Stimulated activated CD4-positive, alpha-beta T cell treated with anti-CD3 and anti-CD28 coated beads, Interleukin-1b, Interleukin-23, amount 100 ng/mL, for 48 hours (primary cell): ENCODE measurements at regions not wholly inside any gene's neighbourhood (a gene's known extent, or its start where the extent isn't known, plus 50 kb on each side); places are given as distances from the start of the nearest gene placed in this dataset.
"Not testable (repeated sequence)": the region's sequence is repeated elsewhere in the genome, so short reads cannot be mapped to it uniquely, and the experiment has no call there.

Experiments
- DNase-seq: peaks from one replicate; pipeline ENCODE4 v3.0.0-alpha.2; 2020

DNA sequence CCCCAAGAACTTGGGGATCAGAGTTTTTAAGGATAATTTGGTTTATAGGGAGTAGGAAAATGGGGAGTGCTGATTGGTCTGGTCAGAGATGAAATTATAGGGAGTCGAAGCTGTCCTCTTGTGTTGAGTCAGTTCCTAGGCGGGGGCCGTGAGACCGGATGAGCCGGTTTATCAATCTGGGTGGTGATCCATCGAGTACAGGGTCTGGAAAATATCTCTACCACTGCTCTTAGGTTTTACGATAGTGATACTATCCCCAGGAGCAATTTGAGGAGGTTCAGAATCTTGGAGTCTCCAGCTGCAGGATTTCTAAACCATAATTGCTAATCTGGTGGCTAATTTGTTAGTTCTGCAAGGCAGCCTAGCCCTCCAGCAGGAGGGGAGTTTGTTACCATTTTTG lies 403.4 kb downstream of the CDH11 start:
- DNase-seq = no peak

DNA sequence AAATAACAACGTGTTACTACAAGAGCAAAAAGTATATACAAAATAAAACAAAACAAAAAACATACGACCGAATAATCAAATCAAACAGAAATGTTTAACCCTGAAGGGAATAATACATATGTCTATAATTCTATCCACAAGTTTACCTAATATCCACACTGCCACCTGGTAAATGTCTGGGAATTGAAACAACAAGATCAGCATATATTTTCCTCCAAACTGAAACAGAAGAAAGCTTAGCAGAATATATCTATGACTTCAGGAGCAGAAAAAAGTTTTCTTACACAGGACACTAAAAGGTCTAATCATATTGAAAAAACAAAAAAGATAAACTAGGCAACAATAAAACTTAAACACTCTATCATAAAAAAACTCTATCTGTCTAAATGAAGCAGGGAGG lies 404.0 kb downstream of the CDH11 start:
- no peak for DNase-seq

DNA sequence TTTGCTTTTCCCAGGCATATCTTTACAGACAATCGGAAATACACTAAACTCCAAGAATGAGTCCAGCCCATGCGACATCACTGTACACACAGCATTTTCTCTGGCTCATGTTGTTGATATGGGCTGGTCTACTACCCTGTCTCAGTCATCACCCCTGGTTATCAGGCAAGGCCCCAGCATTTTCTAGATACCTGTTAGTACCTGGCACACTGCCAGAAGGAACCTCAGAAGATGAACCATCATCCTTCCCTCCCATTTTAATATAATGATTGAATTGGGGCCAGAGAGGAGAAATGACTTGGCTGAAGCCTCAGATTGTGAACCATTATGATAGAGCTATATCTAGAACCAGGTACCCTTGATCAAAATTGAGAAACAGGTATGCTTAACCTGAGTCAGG lies 406.2 kb downstream of the CDH11 start:
- DNase-seq = no peak

DNA sequence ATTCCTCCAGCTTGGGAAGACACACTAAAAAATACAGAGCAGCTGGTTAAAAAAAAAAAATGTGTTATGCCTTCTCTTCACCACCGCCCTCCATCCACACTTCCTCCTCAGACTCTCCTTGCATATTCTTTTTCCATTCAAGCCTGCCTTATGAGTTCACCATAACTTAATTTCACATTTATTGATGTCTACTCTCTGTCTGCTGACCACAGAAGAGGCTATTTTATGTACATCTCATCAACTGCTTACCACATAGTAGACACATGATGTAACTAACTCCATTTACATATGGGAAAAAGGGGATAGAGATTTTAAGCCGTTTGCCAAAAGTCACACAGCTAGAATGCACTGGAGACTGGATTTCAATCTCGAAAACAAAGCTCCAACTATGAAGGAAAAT lies 409.8 kb downstream of the CDH11 start:
- no peak for DNase-seq

DNA sequence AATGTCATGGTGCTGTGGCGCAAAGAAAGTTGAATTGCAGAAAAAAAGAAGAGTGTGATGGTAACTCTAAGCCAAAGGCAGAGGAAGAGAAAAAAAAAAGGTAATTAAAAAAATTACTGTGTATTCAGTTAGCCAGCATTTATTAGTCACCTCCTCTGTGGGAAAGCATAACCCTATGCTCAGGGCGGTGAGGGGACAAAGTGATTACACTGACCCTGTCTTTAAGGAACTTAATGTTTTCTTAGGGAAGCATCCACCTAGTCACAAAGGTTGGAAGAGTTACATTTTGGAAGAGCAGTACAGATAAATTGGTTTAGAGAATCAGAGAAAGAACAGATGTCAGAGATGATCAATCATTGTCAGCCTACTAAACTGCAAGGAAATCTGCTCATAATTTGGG lies 410.3 kb downstream of the CDH11 start:
- no peak for DNase-seq

DNA sequence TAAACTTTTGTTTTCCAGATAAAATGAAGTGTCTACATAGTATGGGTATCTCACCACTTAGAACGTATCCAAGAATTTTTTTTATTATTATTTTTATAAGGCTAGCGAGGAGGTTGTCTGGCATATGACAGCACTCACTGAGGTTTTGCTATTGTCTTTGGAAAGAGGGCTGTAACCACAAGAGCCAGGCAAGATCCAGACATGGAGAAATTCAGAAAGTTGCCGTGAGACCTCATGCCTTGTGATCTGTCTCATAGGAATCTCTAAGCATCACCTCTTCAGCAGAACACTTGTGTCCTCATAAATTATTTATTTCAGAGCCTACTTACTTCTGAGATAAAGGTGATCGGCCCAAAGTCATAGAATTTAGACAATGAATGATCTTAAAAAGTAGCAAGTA lies 410.8 kb downstream of the CDH11 start:
- DNase-seq = no peak

DNA sequence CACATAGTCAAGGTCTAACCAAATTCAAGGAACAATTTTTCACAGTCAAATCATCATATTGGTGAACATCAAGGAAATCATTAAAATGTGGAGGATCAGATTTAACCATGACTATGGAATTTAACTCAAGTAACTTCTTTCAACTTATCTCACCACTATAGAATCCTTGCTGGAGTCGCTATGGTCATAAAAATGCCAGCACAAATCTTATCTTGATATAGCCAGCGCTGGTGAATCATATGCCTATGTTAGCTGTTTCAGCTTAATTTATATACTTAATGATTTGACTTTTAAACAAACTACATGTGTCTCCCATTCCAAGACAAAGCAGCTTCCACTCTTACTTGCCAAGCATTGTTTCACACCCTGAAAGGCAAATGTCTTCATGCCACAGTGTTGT lies 416.4 kb downstream of the CDH11 start:
- DNase-seq = no peak

DNA sequence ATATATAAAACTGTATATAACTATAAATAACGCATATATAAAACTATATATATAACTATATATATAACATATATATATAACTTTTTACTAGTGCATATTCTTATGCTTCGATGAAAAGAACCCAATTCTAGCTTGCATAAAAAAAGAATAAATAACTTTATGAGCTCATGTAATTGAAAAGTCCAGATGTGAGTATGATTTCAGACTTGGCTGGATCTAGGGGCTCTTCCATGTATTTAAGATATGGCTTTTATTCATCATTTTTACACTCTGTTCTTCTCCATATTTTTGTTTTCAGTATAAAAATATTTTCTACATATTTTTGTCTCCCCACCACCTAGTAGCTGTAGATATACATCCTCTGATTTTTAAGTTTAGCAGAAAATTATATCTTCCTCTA lies 417.5 kb downstream of the CDH11 start:
- no peak for DNase-seq

DNA sequence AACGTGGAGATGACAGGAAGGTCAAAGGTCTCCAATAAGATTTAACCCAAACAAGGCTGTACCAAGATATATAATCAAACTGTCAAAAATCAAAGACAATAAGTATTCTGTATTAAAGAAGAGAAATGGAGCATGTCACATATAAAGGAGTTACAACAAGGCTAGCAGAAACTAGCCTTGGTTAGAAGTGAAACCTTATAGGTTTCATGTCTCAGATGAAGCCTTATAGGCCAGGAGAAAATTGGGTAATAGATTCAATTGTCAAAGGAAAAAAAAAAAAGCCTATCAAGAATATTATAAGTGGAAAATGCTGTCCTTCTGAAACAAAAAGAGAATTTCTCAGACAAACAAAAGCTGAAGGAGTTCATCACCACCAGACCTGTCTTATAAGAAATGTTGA lies 419.4 kb downstream of the CDH11 start:
- no peak for DNase-seq

DNA sequence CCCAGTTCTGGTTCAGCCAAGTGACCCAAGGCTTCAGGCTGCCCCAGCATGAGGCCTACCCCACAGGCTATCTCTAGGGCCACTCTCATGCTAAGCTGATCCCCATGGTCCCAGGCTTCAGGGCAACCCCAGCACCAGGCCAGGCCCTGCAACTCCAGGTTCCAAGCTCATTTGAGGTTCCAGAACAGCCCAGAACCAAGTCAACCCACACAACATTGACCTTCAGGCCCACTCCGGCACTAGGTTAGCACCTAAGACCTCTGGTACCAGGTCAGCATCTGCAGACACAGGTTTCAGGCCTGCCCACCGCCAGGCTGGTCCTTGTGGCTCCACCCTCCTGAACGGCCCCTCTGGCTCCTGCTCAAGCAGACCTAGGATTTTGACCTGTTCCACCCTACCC lies 421.2 kb downstream of the CDH11 start:
- no peak for DNase-seq

DNA sequence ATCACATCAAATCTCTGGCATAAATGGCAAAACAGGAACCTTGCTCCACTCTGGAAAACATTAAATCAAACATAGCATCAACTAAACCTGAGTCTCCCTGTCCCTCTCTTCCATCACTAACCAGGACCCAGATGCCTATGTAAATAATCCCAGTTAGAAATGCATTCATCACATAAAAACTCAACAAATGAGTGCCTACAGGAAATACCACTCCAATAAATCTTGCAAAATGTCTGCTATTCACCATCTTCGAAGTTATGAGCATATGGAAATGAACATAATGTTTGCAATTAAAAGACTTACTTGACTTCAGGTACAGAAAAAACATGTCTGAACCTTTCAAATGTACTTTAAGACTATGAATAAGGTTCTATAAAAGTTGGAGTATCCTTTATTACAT lies 425.0 kb downstream of the CDH11 start:
- DNase-seq = no peak

DNA sequence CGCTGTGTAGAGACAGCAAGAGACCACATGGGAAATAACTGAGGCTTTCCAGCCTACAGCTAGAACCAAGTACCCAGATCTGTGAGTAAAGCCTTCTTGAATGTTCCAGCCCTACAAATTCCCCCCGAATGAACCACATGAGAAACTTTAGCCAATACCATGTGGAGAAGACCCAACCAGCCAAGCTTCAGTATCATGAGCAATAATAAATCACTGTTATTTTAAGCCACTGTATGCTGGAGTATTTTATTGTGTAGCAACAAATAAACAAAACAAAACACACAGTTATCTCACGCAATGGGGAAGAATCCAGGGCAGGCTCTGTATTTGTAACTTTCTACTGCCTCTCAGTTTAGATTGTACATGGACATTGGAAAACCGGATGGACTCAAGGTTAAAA lies 426.2 kb downstream of the CDH11 start:
- no peak for DNase-seq

DNA sequence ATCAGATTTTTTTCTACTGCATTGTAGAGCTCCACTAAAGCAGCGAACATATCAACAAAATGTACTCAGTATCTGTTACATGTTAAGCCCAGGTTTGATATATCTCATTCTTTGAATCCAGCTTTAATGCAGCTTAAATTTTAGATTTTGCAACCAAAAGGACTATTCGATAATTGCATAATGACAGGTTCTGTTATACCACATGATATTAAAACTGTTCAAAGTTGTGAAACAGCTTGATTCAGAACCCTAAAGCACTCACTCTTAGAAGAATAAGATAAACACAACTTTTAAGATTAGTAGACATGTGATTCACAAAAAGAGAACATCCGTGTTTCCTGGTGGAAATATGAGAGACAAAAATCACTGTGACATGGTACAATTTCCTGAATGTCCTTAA lies 427.9 kb downstream of the CDH11 start:
- DNase-seq = no peak

DNA sequence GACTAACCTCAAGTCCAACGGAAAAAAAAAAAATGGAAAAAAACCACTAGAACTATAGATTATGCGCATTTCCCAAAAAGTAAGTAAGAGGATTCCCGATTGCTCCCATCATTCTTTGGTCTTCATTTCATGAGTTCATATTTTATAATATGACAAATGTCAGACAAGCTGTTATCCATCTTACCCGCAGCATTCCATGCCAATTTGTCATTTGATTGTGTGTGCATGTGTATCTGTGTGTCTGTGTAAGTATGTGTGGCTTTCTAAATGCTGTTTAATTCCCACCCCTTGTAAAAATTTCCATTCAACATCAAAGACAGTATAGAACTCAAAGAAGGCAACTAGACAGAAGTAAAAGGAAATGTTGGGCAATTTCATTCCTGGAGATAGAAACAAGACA lies 434.1 kb downstream of the CDH11 start:
- DNase-seq = no peak

DNA sequence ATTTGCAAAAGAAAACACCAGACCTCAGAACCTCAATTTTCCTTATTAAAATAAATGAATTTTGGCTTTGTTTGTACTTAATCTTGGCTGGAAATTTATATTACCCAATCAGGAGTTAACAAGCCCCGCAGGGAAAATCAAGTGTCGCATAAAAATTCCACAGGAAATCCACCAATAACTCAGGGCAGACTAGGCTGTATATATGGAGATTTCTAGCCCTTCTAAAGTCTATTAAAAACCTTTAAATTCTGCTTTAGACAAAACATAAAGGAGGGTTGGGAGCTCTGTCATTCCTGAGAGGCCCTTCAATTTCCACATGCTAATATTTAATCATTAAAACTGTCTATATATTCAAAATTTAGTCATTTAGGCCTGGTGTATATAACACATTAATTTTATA lies 434.7 kb downstream of the CDH11 start:
- DNase-seq = no peak

DNA sequence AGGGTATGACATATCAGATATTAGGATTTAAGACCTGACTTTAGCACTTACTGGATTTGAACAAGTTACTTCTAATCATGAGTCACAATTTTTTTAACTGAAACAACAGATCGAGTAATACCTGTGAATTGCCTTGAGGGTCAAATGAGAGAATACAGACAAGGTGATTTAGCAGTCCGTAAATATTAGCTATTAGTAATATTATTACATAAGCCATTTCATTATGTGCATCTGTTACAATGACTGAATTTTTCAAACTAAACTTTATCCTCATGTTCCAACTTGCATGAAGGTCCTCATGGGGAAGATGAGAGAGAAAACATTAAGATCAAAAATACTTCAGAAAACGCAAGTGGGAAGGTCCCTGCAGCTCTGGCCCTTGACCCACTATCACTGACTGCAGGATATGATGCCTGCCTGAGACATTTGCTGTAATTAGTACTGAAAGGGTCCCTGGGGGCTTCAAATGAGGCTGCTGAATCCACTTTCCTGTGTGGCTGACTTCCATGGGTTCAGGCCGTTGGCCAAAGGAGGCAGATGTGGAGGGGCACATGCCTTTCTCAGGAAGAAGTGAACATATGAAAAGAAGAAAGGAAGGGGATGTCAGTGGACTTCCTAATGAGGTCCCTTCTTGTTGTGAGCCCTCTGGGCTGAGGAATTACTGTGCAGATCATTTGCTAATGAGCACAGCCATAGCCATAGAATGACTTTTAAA lies 441.7 kb downstream of the CDH11 start:
- DNase-seq = no peak

DNA sequence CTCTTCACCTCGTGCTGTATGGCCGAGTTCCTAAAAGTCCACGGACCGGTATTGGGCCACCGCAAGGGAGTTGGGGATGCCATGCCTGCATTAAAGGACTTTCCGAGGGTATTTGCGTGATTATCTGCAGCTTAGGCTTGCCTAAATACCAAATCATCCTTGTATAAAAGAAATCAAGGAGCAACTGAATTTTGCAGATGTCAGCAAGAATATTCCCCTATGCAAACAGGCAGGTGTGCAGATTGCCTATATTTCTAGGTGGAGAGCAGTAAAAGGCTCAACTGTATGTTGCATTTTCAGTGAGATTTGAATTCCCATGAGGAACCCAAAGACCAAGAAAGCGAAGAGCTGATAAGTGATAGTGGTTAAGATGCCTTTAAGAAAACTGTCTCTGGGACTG lies 452.3 kb downstream of the CDH11 start:
- DNase-seq = no peak

DNA sequence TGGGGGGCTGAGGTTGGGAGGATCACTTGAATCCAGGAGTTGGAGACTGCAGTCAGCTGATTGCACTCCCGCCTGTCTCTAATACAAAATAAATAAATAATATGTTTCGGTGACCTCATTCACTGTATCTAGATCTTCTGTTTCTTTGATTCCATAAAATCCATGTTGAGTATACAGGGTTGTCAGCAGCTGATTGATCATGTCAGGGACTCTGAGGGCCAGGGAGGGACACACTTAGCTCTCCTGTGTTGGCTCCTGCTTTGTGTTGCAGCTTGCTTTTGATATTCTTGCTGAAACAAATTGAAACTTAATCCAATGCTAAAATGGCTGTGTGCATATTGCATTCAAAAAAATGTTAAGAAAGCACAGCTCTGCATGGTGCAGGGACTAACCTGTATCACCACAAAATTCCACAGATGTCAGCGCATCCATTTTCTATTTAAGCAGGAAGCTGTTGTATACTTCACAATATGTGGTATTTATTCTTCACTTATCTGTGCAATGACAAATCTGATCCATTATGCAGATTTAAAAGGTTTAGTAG lies 454.5 kb downstream of the CDH11 start:
- no peak for DNase-seq

DNA sequence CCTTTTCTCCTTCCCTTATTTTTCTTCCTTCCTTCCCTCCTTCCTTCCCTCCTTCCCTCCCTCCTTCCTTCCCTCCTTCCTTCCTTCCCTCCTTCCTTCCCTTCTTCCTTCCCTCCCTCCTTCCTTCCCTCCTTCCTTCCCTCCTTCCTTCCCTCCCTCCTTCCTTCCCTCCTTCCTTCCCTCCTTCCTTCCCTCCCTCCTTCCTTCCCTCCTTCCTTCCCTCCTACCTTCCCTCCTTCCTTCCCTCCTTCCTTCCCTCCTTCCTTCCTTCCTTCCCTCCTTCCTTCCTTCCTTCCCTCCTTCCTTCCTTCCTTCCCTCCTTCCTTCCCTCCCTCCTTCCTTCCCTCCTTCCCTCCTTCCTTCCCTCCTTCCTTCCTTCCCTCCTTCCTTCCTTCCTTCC lies 459.6 kb downstream of the CDH11 start:
- DNase-seq = not testable (repeated sequence)

DNA sequence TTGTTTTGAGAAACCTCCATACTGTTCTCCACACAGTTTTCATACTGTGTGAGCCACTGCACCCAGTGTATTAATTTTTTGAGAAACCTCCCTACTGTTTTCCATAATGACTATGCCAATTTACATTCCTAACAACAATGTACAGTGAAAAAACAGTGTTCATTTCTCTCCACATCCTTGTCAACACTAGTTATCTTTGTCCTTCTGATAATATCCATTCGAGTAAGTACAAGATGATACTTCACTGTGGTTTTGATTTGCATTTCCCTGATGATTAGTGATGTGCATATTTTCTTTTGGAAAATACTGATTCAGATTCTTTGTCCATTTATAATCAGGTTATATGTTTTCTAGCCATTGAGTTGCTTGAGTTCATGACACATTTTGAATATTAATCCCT lies 462.0 kb downstream of the CDH11 start:
- DNase-seq = no peak

DNA sequence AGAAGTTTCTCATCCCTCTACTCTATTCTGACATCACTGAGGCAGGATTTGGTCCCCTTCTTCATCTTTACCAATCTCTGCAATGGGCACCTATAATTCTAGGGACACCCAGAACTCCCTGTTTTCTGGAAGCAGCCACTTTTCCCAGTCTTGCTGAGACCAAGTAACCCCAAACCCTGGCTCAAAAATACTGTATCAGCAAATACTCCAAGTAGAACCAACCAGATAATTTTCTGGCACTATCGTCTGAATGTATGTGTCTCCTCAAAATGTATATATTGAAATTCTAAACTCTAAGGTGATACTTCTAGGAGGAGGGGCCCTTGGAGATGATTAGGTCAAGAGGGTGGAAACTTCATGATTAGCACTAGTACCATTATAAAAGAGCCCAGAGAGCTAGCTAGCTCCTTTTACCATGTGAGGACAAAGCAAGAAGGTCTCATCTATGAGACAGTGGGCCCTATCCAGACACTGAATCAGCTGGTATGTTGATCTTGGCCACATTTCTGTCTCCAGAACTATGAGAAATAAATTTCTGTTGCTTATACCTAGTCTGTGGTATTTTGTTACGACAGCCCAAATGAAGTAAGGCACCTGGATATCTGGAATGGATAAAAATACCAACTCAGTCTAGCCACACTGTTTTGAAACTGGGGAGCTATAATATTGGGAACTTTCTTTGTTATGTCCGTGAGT lies 464.4 kb downstream of the CDH11 start:
- DNase-seq = no peak

DNA sequence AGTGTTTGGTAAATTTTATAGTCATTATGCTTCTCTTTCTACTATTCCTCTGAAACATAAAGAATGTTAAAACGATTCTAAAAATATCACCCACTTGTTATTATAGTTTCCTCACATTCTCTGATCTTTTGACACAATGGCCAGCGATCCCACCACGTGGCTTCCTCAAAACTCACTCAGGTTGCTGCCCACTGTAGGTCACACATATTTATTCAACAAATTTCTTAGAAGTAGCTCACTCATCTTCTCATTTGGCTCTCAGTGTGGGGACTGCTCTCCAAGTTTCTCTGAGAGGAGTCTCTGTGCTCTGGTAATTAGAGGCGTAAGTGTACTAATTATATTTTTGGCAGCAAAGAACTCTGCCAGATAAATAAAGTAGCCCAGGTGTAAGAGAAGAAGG lies 465.4 kb downstream of the CDH11 start:
- DNase-seq = no peak

DNA sequence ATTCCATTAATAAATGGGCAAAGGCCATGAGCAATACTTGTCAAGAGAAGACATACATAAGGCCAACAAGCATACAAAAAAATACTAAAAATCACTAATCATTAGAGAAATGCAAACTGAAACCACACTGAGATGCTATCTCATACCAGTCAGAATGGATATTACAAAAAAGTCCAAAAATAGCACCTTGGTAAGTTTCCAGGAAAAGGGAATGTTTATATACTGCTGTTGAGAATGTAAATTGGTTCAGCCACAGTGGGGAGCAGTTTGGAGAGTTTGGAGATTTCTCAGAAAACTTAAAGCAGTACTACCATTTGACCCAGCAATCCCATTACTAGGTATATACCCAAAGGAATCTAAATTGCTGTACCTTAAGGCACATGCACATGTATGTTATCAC lies 467.7 kb downstream of the CDH11 start:
- no peak for DNase-seq

DNA sequence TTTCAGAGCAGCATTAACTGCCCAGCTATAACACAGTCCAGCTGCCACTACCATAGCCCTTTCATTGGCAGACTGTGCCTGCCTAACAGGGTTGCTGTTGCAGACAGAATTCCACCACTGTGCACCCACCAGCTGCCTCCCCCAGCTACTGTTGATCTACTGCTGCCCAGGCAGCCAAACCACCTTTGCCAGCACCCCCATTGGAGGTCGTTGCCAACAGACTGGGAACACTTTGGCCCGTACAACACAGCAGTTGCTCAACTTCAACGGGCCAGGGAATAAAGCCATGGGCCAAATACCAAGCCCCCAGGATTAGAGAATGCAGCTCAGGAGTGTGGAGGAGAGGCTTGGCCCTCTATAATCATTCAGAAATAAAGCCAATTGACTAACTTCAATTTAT lies 473.6 kb downstream of the CDH11 start:
- no peak for DNase-seq

DNA sequence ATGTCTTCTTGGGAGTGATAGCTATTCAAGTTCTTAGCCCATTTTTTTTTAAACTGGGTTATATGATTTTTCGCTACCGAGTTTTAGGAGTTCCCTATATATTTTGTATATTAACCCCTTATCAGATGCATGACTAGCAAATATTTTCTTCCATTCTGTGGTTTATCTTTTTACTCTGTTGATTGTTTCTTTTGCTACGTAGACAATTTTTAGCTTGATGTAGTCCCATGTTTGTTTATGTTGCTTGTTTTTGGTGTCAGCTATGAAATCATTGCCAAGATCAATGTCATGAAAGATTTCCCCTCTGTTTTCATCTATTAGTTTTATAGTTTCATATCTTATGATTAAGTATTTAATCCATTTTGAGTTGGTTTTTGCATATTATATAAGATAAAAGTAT lies 480.5 kb downstream of the CDH11 start:
- no peak for DNase-seq
